Ishikawa (cell line): ENCODE measurements at regions not wholly inside any gene's neighbourhood (a gene's known extent, or its start where the extent isn't known, plus 50 kb on each side); places are given as distances from the start of the nearest gene placed in this dataset.

Source experiments
- CEBPB ChIP-seq: IDR thresholded peaks from 2 replicates; pipeline ENCODE4 v1.6.1; 2012
- CREB1 ChIP-seq: IDR thresholded peaks from 2 replicates; pipeline ENCODE4 v1.6.1; 2012; ENCODE audit warnings: low read depth
- EGR1 ChIP-seq: IDR thresholded peaks from 2 replicates; pipeline ENCODE4 v1.6.1; 2012
- EP300 ChIP-seq: IDR thresholded peaks from 2 replicates; pipeline ENCODE4 v1.6.1; 2012; ENCODE audit warnings: borderline replicate concordance
- FOXM1 ChIP-seq: IDR thresholded peaks from 2 replicates; pipeline ENCODE4 v1.6.1; 2012; ENCODE audit warnings: low read depth, borderline replicate concordance
- MAX ChIP-seq: IDR thresholded peaks from 2 replicates; pipeline ENCODE4 v1.6.1; 2012
- RAD21 ChIP-seq: IDR thresholded peaks from 2 replicates; pipeline ENCODE4 v1.6.1; 2012; ENCODE audit warnings: low read depth
- REST ChIP-seq: IDR thresholded peaks from 2 replicates; pipeline ENCODE4 v1.6.1; 2012; ENCODE audit warnings: low read depth, mild to moderate bottlenecking
- TAF1 ChIP-seq: IDR thresholded peaks from 2 replicates; pipeline ENCODE4 v1.6.1; 2012; ENCODE audit warnings: low read depth, mild to moderate bottlenecking
- TCF12 ChIP-seq: IDR thresholded peaks from 2 replicates; pipeline ENCODE4 v1.6.1; 2012; ENCODE audit warnings: low read depth
- TEAD4 ChIP-seq: IDR thresholded peaks from 2 replicates; pipeline ENCODE4 v1.6.1; 2012
- USF1 ChIP-seq: IDR thresholded peaks from 2 replicates; pipeline ENCODE4 v1.6.1; 2012
- YY1 ChIP-seq: IDR thresholded peaks from 2 replicates; pipeline ENCODE4 v1.6.1; 2012; ENCODE audit warnings: low read depth
- ZBTB7A ChIP-seq: IDR thresholded peaks from 2 replicates; pipeline ENCODE4 v1.6.1; 2012; ENCODE audit warnings: low read depth

GRCh38 chr1:87985071-87985470 lies 656.4 kb downstream of the LMO4 start:
- TF ChIP-seq RAD21: no peak
- TF ChIP-seq MAX: no peak
- TF ChIP-seq EP300: no peak
- TF ChIP-seq REST: no peak
- TF ChIP-seq TCF12: no peak
- TF ChIP-seq TAF1: no peak
- no peak for TF ChIP-seq USF1
- no peak for TF ChIP-seq YY1
- TF ChIP-seq ZBTB7A: no peak
- no peak for TF ChIP-seq EGR1
- no peak for TF ChIP-seq TEAD4
- TF ChIP-seq CREB1: no peak
- TF ChIP-seq FOXM1: no peak
- TF ChIP-seq CEBPB: no peak
